ENCODE measurements at regions not wholly inside any gene's neighbourhood (a gene's known extent, or its start where the extent isn't known, plus 50 kb on each side); places are given as distances from the start of the nearest gene placed in this dataset.

- Mint-ChIP-seq H3K27me3 (peaks cover 31% of the 10 kb centered on the region), H3K4me1 (no peaks in the 10 kb centered on the region), H3K27ac (no peak overlapping the region), H3K4me3 (no peak overlapping the region), H3K9me3 (ENCODE audit: insufficient read depth) (peaks cover 4% of the 10 kb centered on the region)
- Histone ChIP-seq H3K27ac (ENCODE audit: low read length in 2 of 2) (no peak overlapping the region), H3K79me2 (ENCODE audit: control insufficient read depth, insufficient read depth, low read length) (no peaks in the 10 kb centered on the region), H3K4me2 (replicated peaks; ENCODE audit: low read depth, low read length, poor library complexity, severe bottlenecking) (no peak overlapping the region), H2AFZ (ENCODE audit: insufficient read depth, low read depth, low read length, poor library complexity, severe bottlenecking) (no peak overlapping the region), H3K4me1 (ENCODE audit: control insufficient read depth in 2 of 2, insufficient read depth in 2 of 2, low read length in 2 of 2) (no peaks in the 10 kb centered on the region), H3K27me3 (replicated peaks in 1 of 4; ENCODE audit: control extremely low read depth in 1 of 4, control insufficient read depth in 3 of 4, insufficient read depth in 4 of 4, low read length in 3 of 4) (peaks cover 0 to 6% (median 3%) of the 10 kb centered on the region in 4 experiments), H3K9ac (ENCODE audit: low read length) (no peak overlapping the region), H3K36me3 (replicated peaks in 1 of 2; ENCODE audit: control extremely low read depth in 1 of 2, control insufficient read depth in 1 of 2, extremely low read depth in 1 of 2, insufficient read depth in 2 of 2, low read length in 1 of 2) (no peaks in the 10 kb centered on the region), H3K9me3 (ENCODE audit: control extremely low read depth in 1 of 3, control insufficient read depth in 2 of 3, insufficient read depth in 1 of 3, low read length in 2 of 3) (peaks cover 0 to 7% (median 3%) of the 10 kb centered on the region in 3 donors), H4K20me1 (ENCODE audit: control insufficient read depth, insufficient read depth, low read length, poor library complexity, severe bottlenecking) (no peaks in the 10 kb centered on the region), H3K4me3 (ENCODE audit: control extremely low read depth in 1 of 5, extremely low read depth in 1 of 5, insufficient read depth in 1 of 5, low read depth in 2 of 5, low read length in 4 of 5) (no peak overlapping the region)
- DNase-seq (no peak), ATAC-seq (ENCODE audit: low read depth) (no peak)
- intact Hi-C loops (cut with micrococcal nuclease) = no loop called here
- CTCF ChIA-PET = no interaction called here
- 100% methylated on average over 1 of the region's 2 CpGs for WGBS (ENCODE audit: insufficient coverage)
- TF ChIP-seq CTCF (IDR thresholded peaks at IDR 0.05) (no peak), EZH2 (IDR thresholded peaks at IDR 0.05; ENCODE audit: borderline replicate concordance, insufficient read depth, low read depth, low read length, poor library complexity, severe bottlenecking) (no peak)
- POLR2A ChIA-PET = no interaction called here
These were observed 394.9 kb downstream of the RPS24 start for GRCh38 chr10:78428579-78428978.

- Mint-ChIP-seq H3K4me3 (no peak overlapping the region), H3K4me1 (no peaks in the 10 kb centered on the region), H3K27me3 (peaks cover 31% of the 10 kb centered on the region), H3K27ac (no peak overlapping the region), H3K9me3 (ENCODE audit: insufficient read depth) (peaks cover 4% of the 10 kb centered on the region)
- H4K20me1 ChIP-seq (ENCODE audit: control insufficient read depth, insufficient read depth, low read length, poor library complexity, severe bottlenecking) = no peaks in the 10 kb centered on the region
- no peak overlapping the region for H3K4me3 ChIP-seq (ENCODE audit: control extremely low read depth in 1 of 5, extremely low read depth in 1 of 5, insufficient read depth in 1 of 5, low read depth in 2 of 5, low read length in 4 of 5)
- H3K27me3 ChIP-seq (replicated peaks in 1 of 4; ENCODE audit: control extremely low read depth in 1 of 4, control insufficient read depth in 3 of 4, insufficient read depth in 4 of 4, low read length in 3 of 4) = peaks cover 0 to 6% (median 3%) of the 10 kb centered on the region in 4 experiments
- no peak for DNase-seq
- H3K9ac ChIP-seq (ENCODE audit: low read length) = no peak overlapping the region
- no peaks in the 10 kb centered on the region for H3K79me2 ChIP-seq (ENCODE audit: control insufficient read depth, insufficient read depth, low read length)
- TF ChIP-seq CTCF (IDR thresholded peaks at IDR 0.05) = no peak
- TF ChIP-seq EZH2 (IDR thresholded peaks at IDR 0.05; ENCODE audit: borderline replicate concordance, insufficient read depth, low read depth, low read length, poor library complexity, severe bottlenecking) = no peak
- no peak for ATAC-seq (ENCODE audit: low read depth)
- WGBS (ENCODE audit: insufficient coverage) = 0% methylated on average over 1 of the region's 3 CpGs
- no peak overlapping the region for H3K4me2 ChIP-seq (replicated peaks; ENCODE audit: low read depth, low read length, poor library complexity, severe bottlenecking)
- H3K9me3 ChIP-seq (ENCODE audit: control extremely low read depth in 1 of 3, control insufficient read depth in 2 of 3, insufficient read depth in 1 of 3, low read length in 2 of 3) = peaks cover 0 to 3% (median 0%) of the 10 kb centered on the region in 3 donors
- H3K36me3 ChIP-seq (replicated peaks in 1 of 2; ENCODE audit: control extremely low read depth in 1 of 2, control insufficient read depth in 1 of 2, extremely low read depth in 1 of 2, insufficient read depth in 2 of 2, low read length in 1 of 2) = no peaks in the 10 kb centered on the region
- intact Hi-C loops (cut with micrococcal nuclease) = no loop called here
- no peaks in the 10 kb centered on the region for H3K4me1 ChIP-seq (ENCODE audit: control insufficient read depth in 2 of 2, insufficient read depth in 2 of 2, low read length in 2 of 2)
- ChIA-PET CTCF (no interaction called here), POLR2A (no interaction called here)
- H3K27ac ChIP-seq (ENCODE audit: low read length in 2 of 2) = no peak overlapping the region
- H2AFZ ChIP-seq (ENCODE audit: insufficient read depth, low read depth, low read length, poor library complexity, severe bottlenecking) = no peak overlapping the region
These were observed 396.3 kb downstream of the RPS24 start for GRCh38 chr10:78429984-78430383.
